Liver (tissue), 8 donors: ENCODE measurements at regions not wholly inside any gene's neighbourhood (a gene's known extent, or its start where the extent isn't known, plus 50 kb on each side); places are given as distances from the start of the nearest gene placed in this dataset.

ENCODE experiments used
- DNase-seq: peaks from one replicate; pipeline ENCODE4 v3.0.0-alpha.2; 2017; ENCODE audit warnings: low spot score
- H3K27ac ChIP-seq, 2 donors: one replicate each; pipeline ENCODE4 v1.7.0; 2013; ENCODE audit warnings: inconsistent platforms in 2 of 2, low read length in 2 of 2, control low read depth in 1 of 2, low read depth in 1 of 2, mild to moderate bottlenecking in 1 of 2
- H3K27me3 ChIP-seq, 4 donors: one replicate each; pipeline versions ENCODE4 v1.6.1 to v1.7.0; 2013; ENCODE audit warnings: low read length in 3 of 4, inconsistent platforms in 1 of 4, mild to moderate bottlenecking in 1 of 4, moderate library complexity in 1 of 4; ENCODE audit not compliant: control insufficient read depth in 4 of 4, insufficient read depth in 4 of 4
- H3K36me3 ChIP-seq, 4 donors: one replicate each; pipeline versions ENCODE4 v1.6.1 to v1.7.0; 2013; ENCODE audit warnings: low read length in 3 of 4, mild to moderate bottlenecking in 3 of 4, low read depth in 1 of 4, moderate library complexity in 1 of 4; ENCODE audit not compliant: control insufficient read depth in 4 of 4, insufficient read depth in 3 of 4
- H3K4me1 ChIP-seq, 4 donors: one replicate each; pipeline versions ENCODE4 v1.6.1 to v1.7.0; 2013; ENCODE audit warnings: low read length in 3 of 4, mild to moderate bottlenecking in 3 of 4, moderate library complexity in 1 of 4; ENCODE audit not compliant: control insufficient read depth in 4 of 4, insufficient read depth in 4 of 4
- H3K4me3 ChIP-seq, 3 donors: one replicate each; pipeline versions ENCODE4 v1.6.1 to v1.7.0; 2013; ENCODE audit warnings: low read length in 3 of 3, control low read depth in 1 of 3, low read depth in 1 of 3, mild to moderate bottlenecking in 1 of 3
- H3K9ac ChIP-seq, 2 donors: one replicate each; pipeline ENCODE4 v1.7.0; 2013; ENCODE audit warnings: low read length in 2 of 2, mild to moderate bottlenecking in 2 of 2, moderate library complexity in 2 of 2, control low read depth in 1 of 2, low read depth in 1 of 2
- H3K9me3 ChIP-seq, 4 donors: one replicate each; pipeline versions ENCODE4 v1.6.1 to v1.7.0; 2013; ENCODE audit warnings: low read length in 3 of 4; ENCODE audit not compliant: control insufficient read depth in 4 of 4
- ATF3 ChIP-seq: IDR thresholded peaks from 2 replicates; pipeline ENCODE4 v1.6.1; 2016; ENCODE audit warnings: antibody characterized with exemption
- CTCF ChIP-seq: fragments of 150-350 bp; IDR thresholded peaks from 2 replicates; pipeline ENCODE4 v1.5.1; 2017; ENCODE audit warnings: improper control_type of control experiment, low read depth, low read length; ENCODE audit not compliant: missing input control
- EGR1 ChIP-seq, 2 donors: IDR thresholded peaks; 2 replicates each; pipeline ENCODE4 v1.6.1; 2016 to 2018; ENCODE audit warnings: antibody characterized with exemption in 2 of 2, low read depth in 2 of 2
- FOXA1 ChIP-seq: IDR thresholded peaks from 2 replicates; pipeline ENCODE4 v1.6.1; 2016; ENCODE audit warnings: antibody characterized with exemption
- FOXA2 ChIP-seq: IDR thresholded peaks from 2 replicates; pipeline ENCODE4 v1.6.1; 2016; ENCODE audit warnings: antibody characterized with exemption
- GABPA ChIP-seq, 2 donors: IDR thresholded peaks in 1 of 2; conservative IDR thresholded peaks in 1 of 2; 2 replicates each; pipeline ENCODE4 v1.6.1; 2016; ENCODE audit warnings: antibody characterized with exemption in 2 of 2, mild to moderate bottlenecking in 1 of 2, moderate library complexity in 1 of 2
- HNF4A ChIP-seq, 2 donors: conservative IDR thresholded peaks; 2 replicates each; pipeline ENCODE4 v1.6.1; 2016; ENCODE audit warnings: antibody characterized with exemption in 2 of 2, mild to moderate bottlenecking in 2 of 2
- HNF4G ChIP-seq: IDR thresholded peaks from 2 replicates; pipeline ENCODE4 v1.6.1; 2016; ENCODE audit warnings: antibody characterized with exemption
- JUND ChIP-seq, 2 donors: IDR thresholded peaks; 2 replicates each; pipeline ENCODE4 v1.6.1; 2016; ENCODE audit warnings: antibody characterized with exemption in 2 of 2
- MAX ChIP-seq: IDR thresholded peaks from 2 replicates; pipeline ENCODE4 v1.6.1; 2016; ENCODE audit warnings: antibody characterized with exemption
- NR2F2 ChIP-seq: IDR thresholded peaks from 2 replicates; pipeline ENCODE4 v1.6.1; 2016; ENCODE audit warnings: antibody characterized with exemption
- RAD21 ChIP-seq, 2 donors: IDR thresholded peaks; 2 replicates each; pipeline ENCODE4 v1.6.1; 2016; ENCODE audit warnings: antibody characterized with exemption in 2 of 2, mild to moderate bottlenecking in 2 of 2
- REST ChIP-seq: IDR thresholded peaks from 2 replicates; pipeline ENCODE4 v1.6.1; 2016; ENCODE audit warnings: antibody characterized with exemption, mild to moderate bottlenecking
- RXRA ChIP-seq, 2 donors: IDR thresholded peaks; 2 replicates each; pipeline ENCODE4 v1.6.1; 2017 to 2018; ENCODE audit warnings: antibody characterized with exemption in 2 of 2, mild to moderate bottlenecking in 1 of 2
- SP1 ChIP-seq: IDR thresholded peaks from 2 replicates; pipeline ENCODE4 v1.6.1; 2018; ENCODE audit warnings: antibody characterized with exemption, mild to moderate bottlenecking
- TAF1 ChIP-seq: conservative IDR thresholded peaks from 2 replicates; pipeline ENCODE4 v1.6.1; 2016; ENCODE audit warnings: antibody characterized with exemption, mild to moderate bottlenecking
- YY1 ChIP-seq: IDR thresholded peaks from 2 replicates; pipeline ENCODE4 v1.6.1; 2016; ENCODE audit warnings: antibody characterized with exemption, mild to moderate bottlenecking
- ZBTB33 ChIP-seq: IDR thresholded peaks from 2 replicates; pipeline ENCODE4 v1.6.1; 2016; ENCODE audit warnings: antibody characterized with exemption
- WGBS: extraction: QIAGEN DNeasy Blood & Tissue Kit; methylation state at CpG from one replicate; pipeline ENCODE4 v1.1.7; 2013; 5-methylcytosine and 5-hydroxymethylcytosine counted together
- donor health status: healthy.
- donor health status: healthy.
- donor health status: healthy.
- donor health status: healthy.
- donor health status: healthy.

GRCh38 chrX:14406225-14406624, 123.1 kb upstream of the GLRA2 start:
- no peak for TF ChIP-seq JUND (IDR thresholded peaks at IDR 0.05)
- TF ChIP-seq EGR1 (IDR thresholded peaks at IDR 0.05; ENCODE audit: low read depth in 2 of 2): no peak
- no peak for TF ChIP-seq HNF4A (conservative IDR thresholded peaks at IDR 0.05)
- TF ChIP-seq YY1: no peak
- no peak for TF ChIP-seq SP1
- no peak for TF ChIP-seq ZBTB33
- TF ChIP-seq CTCF: no peak
- TF ChIP-seq REST: no peak
- no peak for TF ChIP-seq MAX
- no peak for TF ChIP-seq GABPA (IDR thresholded peaks at IDR 0.05 in 1 of 2, conservative IDR thresholded peaks at IDR 0.05 in 1 of 2)
- TF ChIP-seq RXRA (IDR thresholded peaks at IDR 0.05): no peak
- TF ChIP-seq NR2F2: no peak
- no peak for TF ChIP-seq TAF1
- no peak for TF ChIP-seq HNF4G
- TF ChIP-seq RAD21 (IDR thresholded peaks at IDR 0.05): no peak
- no peak for TF ChIP-seq FOXA1
- no peak for TF ChIP-seq ATF3
- no peak for TF ChIP-seq FOXA2
- Histone ChIP-seq H3K4me3 (no peak overlapping the region), H3K9me3 (no peaks in the 10 kb centered on the region), H3K27me3 (peaks cover 0 to 2% (median 0%) of the 10 kb centered on the region in 4 donors), H3K27ac (no peak overlapping the region), H3K36me3 (no peaks in the 10 kb centered on the region), H3K9ac (no peak overlapping the region), H3K4me1 (no peaks in the 10 kb centered on the region)
- DNase-seq: no peak

- H3K9ac ChIP-seq: no peak overlapping the region
- no peaks in the 10 kb centered on the region for H3K36me3 ChIP-seq
- DNase-seq: no peak
- no peak overlapping the region for H3K4me3 ChIP-seq
- H3K27ac ChIP-seq: no peak overlapping the region
- H3K9me3 ChIP-seq: no peaks in the 10 kb centered on the region
- 17% methylated on average over 2 of the region's 2 CpGs for WGBS
- no peaks in the 10 kb centered on the region for H3K4me1 ChIP-seq
- H3K27me3 ChIP-seq: no peaks in the 10 kb centered on the region
- TF ChIP-seq HNF4G (no peak), RXRA (IDR thresholded peaks at IDR 0.05) (no peak), ATF3 (no peak), TAF1 (no peak), MAX (no peak), SP1 (no peak), RAD21 (IDR thresholded peaks at IDR 0.05) (no peak), REST (no peak), GABPA (IDR thresholded peaks at IDR 0.05 in 1 of 2, conservative IDR thresholded peaks at IDR 0.05 in 1 of 2) (no peak), JUND (IDR thresholded peaks at IDR 0.05) (no peak), FOXA1 (no peak), EGR1 (IDR thresholded peaks at IDR 0.05; ENCODE audit: low read depth in 2 of 2) (no peak), YY1 (no peak), HNF4A (conservative IDR thresholded peaks at IDR 0.05) (no peak)
Measured at GRCh38 chrX:14398725-14399124, 130.6 kb upstream of the GLRA2 start.
